ENCODE measurements at regions not wholly inside any gene's neighbourhood (a gene's known extent, or its start where the extent isn't known, plus 50 kb on each side); places are given as distances from the start of the nearest gene placed in this dataset.
"Not testable (repeated sequence)": the region's sequence is repeated elsewhere in the genome, so short reads cannot be mapped to it uniquely, and the experiment has no call there.

- no peak for DNase-seq (ENCODE audit: low read depth)
Measured at GRCh38 chr3:70737666-70738290, 425.3 kb upstream of the MDFIC2 start.

- DNase-seq (ENCODE audit: low read depth), result no peak
Measured at GRCh38 chr3:70736009-70736408, 423.6 kb upstream of the MDFIC2 start.

- no peak for DNase-seq (ENCODE audit: low read depth)
Measured at GRCh38 chr3:70734756-70735155, 422.3 kb upstream of the MDFIC2 start.

- no peak for DNase-seq (ENCODE audit: low read depth)
Measured at GRCh38 chr3:70731046-70731445, 418.6 kb upstream of the MDFIC2 start.

GRCh38 chr3:70729845-70730244 is 417.4 kb upstream of the MDFIC2 start:
- DNase-seq (ENCODE audit: low read depth), result no peak

GRCh38 chr3:70728311-70728710 is 415.9 kb upstream of the MDFIC2 start:
- no peak for DNase-seq (ENCODE audit: low read depth)

GRCh38 chr3:70726961-70727360 is 414.5 kb upstream of the MDFIC2 start:
- no peak for DNase-seq (ENCODE audit: low read depth)

- no peak for DNase-seq (ENCODE audit: low read depth)
Measured at GRCh38 chr3:70726096-70726938, 413.9 kb upstream of the MDFIC2 start.

GRCh38 chr3:70722018-70722417 is 409.6 kb upstream of the MDFIC2 start:
- DNase-seq (ENCODE audit: low read depth), result no peak

- DNase-seq (ENCODE audit: low read depth), result no peak
Measured at GRCh38 chr3:70716832-70717231, 404.4 kb upstream of the MDFIC2 start.

GRCh38 chr3:70712449-70713082 is 400.1 kb upstream of the MDFIC2 start:
- no peak for DNase-seq (ENCODE audit: low read depth)

- DNase-seq (ENCODE audit: low read depth), result no peak
Measured at GRCh38 chr3:70703305-70704102, 391.1 kb upstream of the MDFIC2 start.

- no peak for DNase-seq (ENCODE audit: low read depth)
Measured at GRCh38 chr3:70702132-70702531, 389.7 kb upstream of the MDFIC2 start.

- no peak for DNase-seq (ENCODE audit: low read depth)
Measured at GRCh38 chr3:70684701-70685100, 372.3 kb upstream of the MDFIC2 start.

GRCh38 chr3:70675810-70676209 is 363.4 kb upstream of the MDFIC2 start:
- DNase-seq (ENCODE audit: low read depth), result not testable (repeated sequence)

- no peak for DNase-seq (ENCODE audit: low read depth)
Measured at GRCh38 chr3:70658513-70659310, 346.3 kb upstream of the MDFIC2 start.

GRCh38 chr3:70657454-70657853 is 345.0 kb upstream of the MDFIC2 start:
- no peak for DNase-seq (ENCODE audit: low read depth)

GRCh38 chr3:70647823-70648222 is 335.4 kb upstream of the MDFIC2 start:
- no peak for DNase-seq (ENCODE audit: low read depth)

GRCh38 chr3:70647094-70647493 is 334.7 kb upstream of the MDFIC2 start:
- DNase-seq (ENCODE audit: low read depth), result no peak

- DNase-seq (ENCODE audit: low read depth), result no peak
Measured at GRCh38 chr3:70646635-70647034, 334.2 kb upstream of the MDFIC2 start.

GRCh38 chr3:70640481-70640880 is 328.0 kb upstream of the MDFIC2 start:
- no peak for DNase-seq (ENCODE audit: low read depth)

Measured in non-pigmented ciliary epithelial cell (primary cell).